GM19240 (cell line): ENCODE measurements at regions not wholly inside any gene's neighbourhood (a gene's known extent, or its start where the extent isn't known, plus 50 kb on each side); places are given as distances from the start of the nearest gene placed in this dataset.
A peak's percentile ranks its signal among the peaks of the same experiment; 100 is the strongest.
"Not testable (repeated sequence)": the region's sequence is repeated elsewhere in the genome, so short reads cannot be mapped to it uniquely, and the experiment has no call there.

Source experiments
- DNase-seq: peaks from one replicate; pipeline ENCODE4 v3.0.0; 2011; ENCODE audit warnings: low spot score; ENCODE audit not compliant: insufficient read length

GRCh38 chr6:15775076-15775634 lies 112.3 kb upstream of the DTNBP1 start:
- DNase-seq = no peak

DNA sequence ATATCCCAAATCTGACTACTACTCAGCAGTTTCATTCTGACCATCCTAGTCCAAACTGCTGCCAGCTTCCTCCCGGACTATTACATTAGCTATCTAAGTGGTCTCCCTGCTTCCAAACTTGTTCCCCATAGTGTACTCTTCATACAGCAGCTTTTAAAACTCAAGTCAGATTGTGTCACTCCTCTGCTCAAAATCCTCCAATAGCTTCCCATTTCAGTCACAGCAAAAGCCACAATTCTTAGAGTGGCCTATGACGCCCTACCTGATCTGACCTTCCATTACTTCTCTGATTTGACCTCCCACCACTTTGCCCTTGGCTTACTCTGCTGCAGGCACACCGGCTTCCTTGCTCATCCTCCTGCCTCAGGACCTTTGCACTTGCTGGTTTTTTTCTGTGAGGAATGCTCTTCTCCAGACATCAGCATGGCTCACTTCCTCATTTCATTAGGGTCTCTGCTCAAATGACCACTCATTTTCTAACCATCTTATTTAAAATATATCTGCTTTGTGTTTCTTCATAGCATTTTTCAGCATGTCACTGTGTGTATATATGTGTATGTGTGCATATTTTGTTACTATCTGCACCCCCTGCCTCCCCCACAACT lies 111.1 kb upstream of the DTNBP1 start:
- no peak for DNase-seq

DNA sequence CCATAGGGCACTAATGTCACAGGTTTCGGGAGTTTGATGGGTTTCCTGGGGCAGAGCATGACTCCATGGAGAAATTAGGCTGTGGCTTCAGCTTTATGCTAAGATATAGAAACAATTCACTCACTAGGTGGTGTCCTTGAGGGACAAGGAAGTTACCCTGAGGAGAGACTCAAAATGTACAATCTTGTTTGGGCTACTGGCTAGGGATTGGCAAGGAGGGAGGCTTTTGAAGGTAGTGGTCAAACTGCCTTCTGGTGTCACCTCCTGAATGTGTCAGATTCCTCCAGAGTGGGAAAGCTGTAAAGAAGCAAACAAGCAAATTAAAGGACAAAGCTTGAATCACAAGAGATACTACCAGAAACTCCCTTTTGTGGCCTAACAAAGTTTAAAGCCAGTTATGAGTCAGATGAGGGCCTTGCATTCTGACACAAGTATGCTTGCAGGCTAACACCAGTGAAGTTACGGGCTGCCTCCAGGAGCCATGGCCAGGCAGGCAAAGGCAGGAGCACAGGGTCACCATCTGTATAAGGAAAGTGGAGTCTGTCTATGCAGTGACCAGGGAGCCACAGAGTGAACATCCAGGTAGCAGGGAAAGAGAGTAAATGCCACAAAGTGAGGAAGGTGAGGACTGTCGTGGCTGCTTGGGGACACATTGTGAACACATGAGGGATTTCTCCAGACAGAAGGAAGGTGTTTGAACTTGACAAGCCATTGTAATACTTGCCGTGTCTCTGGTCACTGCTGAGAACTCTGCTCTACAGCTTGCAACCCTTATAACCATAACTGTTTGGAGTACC lies 107.7 kb upstream of the DTNBP1 start:
- peak; percentile 6 for DNase-seq

GRCh38 chr6:15769511-15770018 lies 106.7 kb upstream of the DTNBP1 start:
- DNase-seq = no peak

DNA sequence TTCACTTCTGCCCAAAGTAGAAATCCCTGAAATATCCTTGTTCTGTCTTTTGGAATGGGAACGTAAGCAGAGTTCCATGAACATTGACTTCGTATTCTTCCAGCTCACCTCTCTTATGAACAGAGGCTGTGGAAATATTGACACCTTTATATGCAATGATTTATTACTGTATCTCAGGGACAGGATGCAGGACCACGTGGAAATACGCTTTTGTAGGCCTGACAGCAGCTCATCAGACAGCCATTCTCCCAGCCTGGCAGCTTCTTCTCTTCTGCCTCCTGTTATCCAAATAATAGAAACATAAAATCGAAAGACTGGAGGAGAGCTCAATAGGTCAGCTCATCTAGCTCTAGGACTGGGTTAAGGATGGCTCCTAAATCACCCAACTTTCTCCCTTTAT lies 106.2 kb upstream of the DTNBP1 start:
- DNase-seq = no peak

DNA sequence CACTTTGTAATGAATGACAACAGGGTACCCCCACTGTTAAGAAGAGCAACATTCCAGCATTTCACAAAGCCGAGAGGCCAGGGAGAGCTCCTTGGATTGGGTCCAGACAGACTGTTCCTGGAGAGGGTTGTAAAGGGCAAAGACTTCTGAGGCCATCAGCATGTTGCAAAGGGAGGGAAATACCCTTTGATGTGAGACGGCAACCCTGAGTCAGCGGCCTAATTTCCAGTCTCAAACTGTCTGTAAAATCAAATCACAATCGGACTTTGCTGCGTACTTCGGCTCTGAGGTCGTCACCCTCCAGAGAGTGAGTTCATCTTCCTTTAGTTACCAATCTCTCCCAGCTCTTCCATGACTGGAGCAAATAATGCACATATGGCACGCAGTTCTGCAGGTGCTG lies 101.0 kb upstream of the DTNBP1 start:
- DNase-seq = no peak

DNA sequence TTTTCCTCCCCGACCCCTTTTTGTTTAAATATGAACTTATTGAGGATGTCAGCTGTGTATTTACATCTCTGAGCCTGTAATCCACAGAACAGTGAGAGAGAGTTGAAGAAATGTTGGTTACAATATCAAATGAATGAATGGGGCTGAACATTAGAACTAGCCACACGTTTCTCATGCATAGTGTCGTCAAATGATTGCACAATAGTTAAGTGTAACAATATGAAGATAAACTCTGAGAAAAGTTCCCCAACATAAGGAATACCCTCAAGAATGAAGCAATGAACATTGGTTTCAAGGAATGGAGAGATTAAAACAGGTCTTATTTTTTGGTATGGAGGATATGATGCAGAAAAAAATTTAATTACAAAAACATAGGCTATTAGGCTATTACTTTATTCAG lies 100.5 kb upstream of the DTNBP1 start:
- no peak for DNase-seq

DNA sequence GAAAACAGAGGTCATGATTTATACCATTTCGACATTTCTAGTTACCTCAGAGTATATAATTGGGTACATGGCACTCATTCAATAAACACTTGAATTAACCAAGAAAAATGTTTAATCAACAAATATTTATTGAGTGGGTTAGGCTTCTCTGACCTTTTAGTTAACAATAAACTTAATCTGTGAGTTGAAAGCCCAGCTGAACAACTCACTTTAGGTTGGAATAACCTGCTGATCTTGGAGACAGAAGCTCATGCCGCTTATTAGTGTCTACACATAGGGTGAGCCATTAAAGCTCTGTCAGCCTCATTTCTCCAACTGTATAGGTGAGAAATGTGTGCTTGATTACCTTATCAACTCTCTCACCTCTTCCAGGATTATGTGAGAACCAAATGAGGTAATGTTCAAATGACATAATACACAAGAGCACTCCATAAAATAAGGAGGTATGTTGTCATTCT lies 98.2 kb upstream of the DTNBP1 start:
- no peak for DNase-seq

- no peak for DNase-seq
Observed at GRCh38 chr6:15758631-15759215, 95.9 kb upstream of the DTNBP1 start.

DNA sequence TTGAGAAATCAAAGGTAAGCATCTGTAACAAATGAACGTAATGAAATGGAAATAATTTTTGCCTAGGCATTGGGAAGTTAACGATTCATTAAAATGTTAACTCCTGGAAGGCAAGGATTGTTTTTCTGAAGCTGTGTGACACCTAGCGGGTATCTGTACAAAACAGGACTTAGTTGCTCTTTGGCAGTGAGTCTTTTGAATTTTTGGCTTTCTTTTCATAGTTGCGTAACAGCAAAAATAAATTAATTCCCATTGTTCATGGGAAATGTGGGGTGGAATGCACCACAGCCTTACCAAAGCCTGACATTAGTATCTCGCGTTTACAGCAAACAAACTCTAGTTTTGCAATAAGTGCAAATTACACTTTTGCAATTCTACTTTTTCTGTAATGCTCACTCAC lies 92.7 kb upstream of the DTNBP1 start:
- no peak for DNase-seq

GRCh38 chr6:15754706-15755079 lies 91.9 kb upstream of the DTNBP1 start:
- DNase-seq = no peak

DNA sequence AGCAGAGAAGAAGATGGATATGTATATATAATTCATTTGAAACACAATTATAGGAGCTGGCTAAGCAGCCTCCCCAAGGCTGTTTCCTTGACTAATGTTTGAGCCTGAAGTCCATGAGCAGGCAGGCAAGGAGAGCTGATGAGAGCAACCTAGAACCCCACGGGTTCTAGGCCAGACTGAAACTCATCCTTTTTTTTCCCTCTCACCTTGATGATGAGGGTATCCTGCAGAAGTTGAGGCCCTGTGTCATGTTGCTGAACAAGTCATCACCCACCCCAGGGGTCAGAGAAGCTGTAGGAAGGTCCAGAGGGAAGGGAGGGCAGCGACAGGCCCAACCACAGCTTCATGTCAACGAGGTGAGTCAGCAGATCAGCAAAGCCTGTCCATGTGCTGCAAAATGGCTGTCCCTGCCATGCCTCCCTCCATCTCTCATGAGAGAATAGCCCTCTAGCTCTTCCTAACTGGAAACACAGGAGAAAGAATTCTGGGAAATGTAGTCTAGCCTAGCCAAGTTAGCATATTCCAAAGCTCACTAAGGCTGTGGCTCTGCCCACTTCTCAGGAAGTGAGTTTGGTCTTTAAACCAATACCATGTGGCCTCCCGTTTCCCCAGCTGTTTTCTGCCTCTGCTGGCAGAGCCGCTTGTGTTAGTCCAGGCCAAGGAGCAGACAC lies 91.3 kb upstream of the DTNBP1 start:
- DNase-seq = no peak

- DNase-seq = no peak
Observed at GRCh38 chr6:15752820-15753219, 90.0 kb upstream of the DTNBP1 start.

GRCh38 chr6:15751721-15752350 lies 89.0 kb upstream of the DTNBP1 start:
- DNase-seq = no peak

DNA sequence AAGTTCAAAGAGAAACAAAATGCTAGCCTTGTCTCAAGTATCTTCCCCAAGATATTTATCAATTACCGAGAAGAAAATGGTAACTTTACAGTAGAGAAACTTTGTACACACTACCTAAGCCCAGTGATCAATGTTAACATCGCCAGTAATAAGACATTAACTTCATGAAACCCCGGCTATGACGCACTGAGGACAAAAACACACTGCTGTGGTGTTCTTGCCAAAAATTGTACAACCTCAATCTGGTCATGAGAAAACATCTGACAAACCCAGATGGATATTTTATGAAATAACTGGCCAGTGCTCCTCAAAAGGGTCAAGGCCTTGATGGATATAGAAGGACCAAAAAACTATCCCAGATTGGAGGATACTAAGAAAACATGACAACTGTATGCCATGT lies 85.5 kb upstream of the DTNBP1 start:
- no peak for DNase-seq

DNA sequence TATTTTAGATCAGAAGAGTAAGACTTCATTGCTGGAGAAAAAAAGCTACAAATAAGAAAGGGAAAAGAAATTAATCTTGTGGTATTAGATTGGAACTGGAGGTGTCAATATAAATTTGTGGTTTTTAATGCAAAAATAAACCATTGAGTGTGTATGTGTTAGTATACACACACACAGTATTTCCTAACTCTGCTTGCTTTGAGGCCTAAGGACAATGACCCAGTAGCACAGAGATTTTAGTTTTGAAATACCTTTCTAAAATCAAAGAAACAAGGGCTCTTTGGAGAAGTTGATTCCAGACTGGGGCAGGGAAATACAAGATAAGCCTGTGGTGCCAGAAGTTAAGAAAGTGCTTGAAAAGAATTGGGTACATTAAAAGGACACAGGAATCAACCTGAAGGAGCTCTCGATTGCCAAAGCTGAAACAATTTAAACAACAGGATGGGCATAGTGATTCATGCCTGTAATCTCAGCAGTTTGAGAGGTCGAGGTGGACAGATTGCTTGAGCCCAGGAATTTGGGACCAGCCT lies 84.6 kb upstream of the DTNBP1 start:
- DNase-seq = no peak

DNA sequence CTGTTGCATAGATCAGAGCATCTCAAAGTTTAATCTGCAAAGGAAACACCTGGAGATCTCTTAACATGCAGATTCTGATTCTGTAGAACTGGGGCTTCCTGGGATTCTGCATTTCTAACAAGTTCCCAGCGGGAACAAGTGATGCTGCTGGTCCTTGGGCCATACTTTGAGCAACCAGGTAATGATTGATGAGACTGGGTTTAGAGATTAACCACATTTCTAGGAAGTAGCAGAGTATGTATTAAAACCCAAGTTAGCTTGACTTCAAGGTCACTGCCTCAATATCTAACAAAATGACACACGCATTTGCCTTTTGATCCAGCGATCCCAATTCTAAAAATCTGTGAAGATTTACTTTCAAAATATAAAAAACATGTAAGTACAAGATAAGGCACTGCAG lies 83.0 kb upstream of the DTNBP1 start:
- no peak for DNase-seq

GRCh38 chr6:15744818-15745402 lies 82.1 kb upstream of the DTNBP1 start:
- no peak for DNase-seq

DNA sequence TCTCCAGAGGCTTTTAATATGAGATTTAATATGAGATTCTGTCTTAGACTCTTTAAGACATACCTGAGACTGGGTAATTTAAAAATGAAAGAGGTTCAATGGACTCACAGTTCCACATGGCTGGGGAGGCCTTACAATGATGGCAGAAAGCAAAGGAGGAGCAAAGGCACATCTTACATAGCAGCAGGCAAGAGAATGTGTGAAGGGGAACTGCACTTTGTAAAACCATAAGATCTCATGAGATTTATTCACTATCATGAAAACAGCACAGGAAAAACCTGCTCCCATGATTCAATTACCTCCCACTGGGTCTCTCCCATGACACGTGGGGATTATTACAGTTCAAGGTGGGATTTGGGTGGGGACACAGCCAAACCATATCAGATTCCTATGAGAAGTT lies 79.2 kb upstream of the DTNBP1 start:
- not testable (repeated sequence) for DNase-seq

- no peak for DNase-seq
Observed at GRCh38 chr6:15741405-15741804, 78.6 kb upstream of the DTNBP1 start.

DNA sequence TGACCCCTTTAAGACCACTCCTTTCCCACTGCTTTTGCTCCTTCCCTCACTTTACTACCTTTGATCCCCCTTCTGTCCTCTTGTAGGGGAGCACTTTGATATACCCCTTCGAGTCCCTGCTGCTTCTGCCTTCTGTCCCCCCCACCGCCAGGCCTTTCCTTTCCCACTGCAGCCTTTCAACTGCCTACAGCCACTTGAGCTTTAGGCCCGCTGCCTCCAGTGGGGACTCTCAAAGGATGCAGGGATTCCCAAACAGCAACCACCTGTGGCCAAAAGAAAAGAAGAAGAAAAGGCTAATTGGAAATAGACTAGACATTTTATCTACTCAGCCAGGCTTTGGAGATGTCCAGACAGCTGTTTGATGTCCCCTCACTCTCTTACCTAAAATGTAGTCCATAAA lies 77.0 kb upstream of the DTNBP1 start:
- DNase-seq = no peak
